Body of pancreas (tissue), 4 donors: ENCODE measurements at regions not wholly inside any gene's neighbourhood (a gene's known extent, or its start where the extent isn't known, plus 50 kb on each side); places are given as distances from the start of the nearest gene placed in this dataset.

Experiments
- CTCF ChIP-seq, 7 experiments: fragments of 450-650 bp in 4 of 7; fragments of 200-600 bp in 3 of 7; sonication (generic) in 3 of 7; IDR thresholded peaks; one replicate each; pipeline ENCODE4 v1.5.1; 2016 to 2019; ENCODE audit warnings: antibody characterized with exemption in 7 of 7
- POLR2A ChIP-seq, 3 donors: fragments of 450-650 bp; IDR thresholded peaks; one replicate each; pipeline ENCODE4 v1.6.1; 2016; ENCODE audit warnings: antibody characterized with exemption in 3 of 3, mild to moderate bottlenecking in 2 of 3

GRCh38 chr2:105570326-105570725 is 171.5 kb upstream of the FHL2 start:
- TF ChIP-seq CTCF (IDR thresholded peaks at IDR 0.05) (no peak), POLR2A (IDR thresholded peaks at IDR 0.05) (no peak)
